Cerebellar cortex (tissue), 1 donor: ENCODE measurements at regions not wholly inside any gene's neighbourhood (a gene's known extent, or its start where the extent isn't known, plus 50 kb on each side); places are given as distances from the start of the nearest gene placed in this dataset.

Experiments
- DNase-seq: peaks from one replicate; pipeline ENCODE4 v3.0.0-alpha.2; 2015; ENCODE audit warnings: low spot score

DNA sequence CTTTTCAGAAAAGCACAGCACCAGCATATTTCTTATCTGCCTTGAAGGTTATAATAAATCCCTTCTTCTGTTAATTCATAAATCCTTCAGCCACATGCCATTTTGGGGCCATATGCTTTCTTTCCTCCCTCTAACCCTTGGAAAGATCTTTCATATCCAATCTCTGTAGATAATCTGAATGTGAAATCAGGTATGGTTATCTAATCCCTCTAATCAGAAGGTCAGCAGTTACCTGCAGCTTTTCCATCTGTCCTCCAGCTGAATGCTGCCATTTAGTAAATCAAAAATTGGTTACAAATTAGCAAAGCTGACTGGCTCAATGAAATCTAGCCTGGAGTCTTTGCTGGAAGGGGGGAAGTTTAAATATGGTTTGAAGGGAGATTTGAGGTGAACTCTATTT is 230.5 kb downstream of the PIK3C3 start:
- peak; percentile 94 for DNase-seq

DNA sequence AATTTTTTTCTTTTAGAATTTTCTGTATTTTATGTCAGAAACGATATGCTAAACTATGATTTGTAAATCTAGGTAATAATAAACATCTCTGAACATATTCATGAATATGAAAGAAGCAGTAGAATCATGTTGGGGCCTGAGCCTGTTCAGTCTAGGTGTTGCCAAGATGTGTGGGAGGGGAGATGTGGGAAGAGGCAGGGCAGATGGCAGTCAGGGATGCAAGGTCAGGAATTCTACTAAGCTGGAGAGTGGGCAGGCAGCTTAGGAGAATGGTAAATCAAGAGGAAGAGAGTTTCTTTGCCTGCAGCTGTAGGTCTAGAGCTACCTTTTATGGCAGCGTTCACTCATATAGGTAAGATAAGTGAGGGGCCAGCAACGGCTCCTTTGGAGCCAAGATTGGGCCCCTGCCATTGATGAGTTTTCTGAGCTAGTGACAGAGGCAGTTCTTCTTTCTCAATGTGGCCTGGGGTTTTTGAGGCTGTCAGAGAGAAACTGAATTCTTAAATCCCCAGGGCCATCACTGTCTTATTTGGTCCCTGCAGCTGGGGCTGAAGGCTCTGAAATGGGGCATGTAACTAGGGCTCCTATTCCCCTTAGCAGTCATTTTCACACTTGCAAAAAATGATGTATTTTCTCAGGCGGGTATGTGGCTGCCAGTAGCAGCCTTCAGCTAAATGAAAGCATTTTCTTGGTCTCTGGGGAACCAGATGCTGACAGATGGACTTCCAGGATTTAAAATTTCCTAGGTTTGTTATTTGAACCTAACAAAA is 232.8 kb downstream of the PIK3C3 start:
- DNase-seq = peak; percentile 89

DNA sequence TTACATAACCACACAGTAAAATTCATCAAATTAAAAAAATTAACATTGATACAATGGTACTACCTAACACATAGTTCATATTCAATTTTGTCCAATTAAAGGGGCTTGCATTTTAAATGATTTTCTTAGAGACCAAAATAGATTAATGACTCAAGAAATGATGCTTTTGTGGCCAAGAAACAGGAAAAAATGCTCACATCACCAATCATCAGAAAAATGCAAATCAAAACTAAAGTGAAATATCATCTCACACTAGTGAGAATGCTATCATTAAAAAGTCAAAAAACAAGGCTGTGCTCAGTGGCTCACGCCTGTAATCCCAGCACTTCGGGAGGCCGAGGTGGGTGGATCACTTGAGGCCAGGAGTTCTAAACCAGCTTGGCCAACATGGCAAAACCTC is 235.6 kb downstream of the PIK3C3 start:
- no peak for DNase-seq

DNA sequence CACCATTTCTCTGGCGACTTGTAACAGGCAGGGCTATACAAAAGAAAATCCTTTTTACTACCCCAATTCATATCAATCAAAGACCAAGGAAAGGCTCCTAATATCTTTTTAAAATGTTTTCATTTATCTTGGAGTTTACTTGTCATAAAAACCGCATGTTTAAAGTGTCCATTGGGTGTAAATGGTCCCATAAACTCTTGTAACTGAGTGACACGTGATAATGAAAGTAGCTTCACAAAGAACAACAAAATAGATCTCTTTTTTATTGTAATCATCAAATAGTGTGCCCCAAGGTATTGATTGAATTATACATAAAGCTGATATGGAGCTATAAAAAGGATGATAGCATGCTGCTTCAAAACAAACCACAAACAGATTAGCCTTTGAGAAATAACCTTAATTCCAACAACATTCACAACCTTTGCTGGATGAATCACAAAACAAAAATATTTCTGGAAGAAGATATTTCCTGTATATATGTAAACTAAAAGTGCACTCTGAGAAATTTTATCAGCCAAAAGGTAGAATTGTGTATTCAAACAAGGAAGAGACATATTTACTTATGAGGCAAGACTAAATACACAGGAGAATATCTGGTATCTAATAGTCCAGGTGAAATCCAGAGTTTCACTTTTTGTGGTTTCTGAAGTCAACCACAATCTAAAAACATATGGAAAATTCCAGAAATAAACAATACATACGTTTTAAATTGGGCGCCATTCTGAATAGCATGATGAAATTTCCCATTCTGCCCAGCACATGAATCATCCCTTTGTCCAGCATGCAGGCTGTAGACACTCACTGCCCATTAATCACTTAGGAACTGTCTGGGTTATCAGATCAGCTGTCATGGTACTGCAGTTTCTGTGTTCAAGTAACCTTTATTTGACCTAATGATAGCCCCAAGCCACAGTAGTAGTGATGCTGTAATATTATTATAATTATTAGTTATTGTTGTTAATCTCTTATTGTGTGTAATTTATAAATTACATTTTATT is 237.5 kb downstream of the PIK3C3 start:
- DNase-seq = no peak

DNA sequence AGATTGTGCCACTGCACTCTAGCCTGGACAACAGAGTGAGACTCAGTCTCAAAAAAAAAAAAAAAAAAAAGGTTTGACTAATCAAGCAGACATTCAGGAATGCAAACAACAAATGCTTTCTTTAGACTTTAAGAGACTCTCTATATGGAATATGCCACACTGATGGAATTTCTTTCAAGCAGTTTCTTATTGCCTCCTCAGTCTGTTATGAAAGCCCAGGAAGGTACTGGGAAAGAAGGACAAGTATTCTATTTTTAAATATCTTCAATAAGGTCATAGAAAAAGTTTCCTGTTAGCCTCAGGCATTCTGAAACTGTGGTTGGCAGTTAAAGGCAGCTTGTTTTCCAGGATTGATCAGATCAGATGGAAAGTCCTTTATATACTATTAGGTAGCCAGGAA is 241.6 kb downstream of the PIK3C3 start:
- no peak for DNase-seq

DNA sequence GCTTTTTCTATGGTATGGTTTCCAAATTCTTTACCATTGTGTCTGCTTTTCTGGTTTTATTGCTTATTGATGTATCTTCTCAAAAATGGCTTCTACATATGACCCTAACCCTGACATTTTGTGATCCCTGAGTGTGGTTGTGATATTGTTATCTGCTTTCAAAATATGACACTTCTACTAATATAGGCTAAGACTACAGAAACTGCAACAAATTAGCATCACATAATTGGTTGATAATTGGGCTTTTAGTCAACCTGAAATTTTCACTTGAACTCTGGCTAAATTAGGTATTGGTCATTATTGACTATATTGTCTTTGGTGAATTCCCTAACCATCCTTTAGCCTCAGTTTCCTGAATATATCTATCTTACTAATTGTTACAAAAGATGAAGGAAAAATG is 246.1 kb downstream of the PIK3C3 start:
- no peak for DNase-seq

DNA sequence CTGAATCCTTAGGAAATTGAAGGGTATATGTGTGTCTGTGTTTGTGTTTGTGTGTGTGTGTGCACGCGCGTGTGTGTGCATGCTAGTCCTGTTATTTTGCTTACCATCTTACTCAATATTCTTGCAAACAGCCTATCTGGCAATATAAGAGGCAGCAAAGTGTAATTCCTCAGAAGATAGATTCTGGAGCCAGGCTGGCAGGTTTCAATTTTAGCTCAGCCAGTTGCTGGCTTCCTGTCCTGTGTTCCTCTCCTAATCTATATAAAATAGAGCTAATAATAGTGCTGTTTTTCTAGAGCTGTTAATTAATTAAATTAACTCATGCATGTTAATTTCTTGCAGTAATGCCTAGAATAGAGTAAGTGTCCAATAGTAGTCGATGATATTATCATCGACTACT is 256.2 kb downstream of the PIK3C3 start:
- peak; percentile 53 for DNase-seq

DNA sequence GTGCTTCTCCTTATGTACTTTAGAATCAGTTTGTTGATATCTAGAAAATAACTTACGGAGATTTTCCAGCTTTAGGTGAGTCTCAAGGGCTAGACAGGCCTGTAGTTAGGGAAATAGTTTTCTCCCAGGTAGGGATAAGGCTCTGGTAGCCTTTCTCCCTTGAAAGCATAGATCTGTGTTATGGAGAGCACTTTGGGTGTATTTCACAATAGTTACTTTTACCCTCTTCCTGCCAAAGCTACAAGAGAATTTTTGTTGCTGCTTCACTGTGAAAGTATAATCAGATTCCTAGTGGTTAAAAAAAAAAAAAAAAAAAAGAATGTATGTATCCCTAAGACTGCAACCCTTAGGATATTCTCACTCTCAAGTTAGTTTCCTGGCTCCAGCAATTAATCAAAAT is 267.5 kb downstream of the PIK3C3 start:
- DNase-seq = no peak

DNA sequence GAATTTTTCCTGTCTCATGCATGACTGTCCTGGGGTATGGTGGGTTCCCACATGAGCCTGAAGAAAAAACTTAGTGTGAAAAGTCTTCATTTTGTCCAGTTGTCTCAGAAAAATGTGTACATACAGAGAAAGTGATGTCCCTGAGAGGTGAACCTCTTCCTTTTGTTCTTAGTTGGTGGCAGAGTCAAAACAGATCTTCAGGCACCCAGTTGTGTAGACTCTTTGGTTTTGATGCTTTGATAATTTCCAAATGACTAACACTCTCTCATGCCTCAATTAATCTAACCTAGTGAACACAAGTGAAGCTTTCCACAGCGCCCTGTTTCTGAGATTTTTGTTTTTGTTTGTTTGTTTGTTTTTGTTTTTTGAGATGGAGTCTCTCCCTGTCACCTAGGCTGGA is 273.5 kb downstream of the PIK3C3 start:
- no peak for DNase-seq

DNA sequence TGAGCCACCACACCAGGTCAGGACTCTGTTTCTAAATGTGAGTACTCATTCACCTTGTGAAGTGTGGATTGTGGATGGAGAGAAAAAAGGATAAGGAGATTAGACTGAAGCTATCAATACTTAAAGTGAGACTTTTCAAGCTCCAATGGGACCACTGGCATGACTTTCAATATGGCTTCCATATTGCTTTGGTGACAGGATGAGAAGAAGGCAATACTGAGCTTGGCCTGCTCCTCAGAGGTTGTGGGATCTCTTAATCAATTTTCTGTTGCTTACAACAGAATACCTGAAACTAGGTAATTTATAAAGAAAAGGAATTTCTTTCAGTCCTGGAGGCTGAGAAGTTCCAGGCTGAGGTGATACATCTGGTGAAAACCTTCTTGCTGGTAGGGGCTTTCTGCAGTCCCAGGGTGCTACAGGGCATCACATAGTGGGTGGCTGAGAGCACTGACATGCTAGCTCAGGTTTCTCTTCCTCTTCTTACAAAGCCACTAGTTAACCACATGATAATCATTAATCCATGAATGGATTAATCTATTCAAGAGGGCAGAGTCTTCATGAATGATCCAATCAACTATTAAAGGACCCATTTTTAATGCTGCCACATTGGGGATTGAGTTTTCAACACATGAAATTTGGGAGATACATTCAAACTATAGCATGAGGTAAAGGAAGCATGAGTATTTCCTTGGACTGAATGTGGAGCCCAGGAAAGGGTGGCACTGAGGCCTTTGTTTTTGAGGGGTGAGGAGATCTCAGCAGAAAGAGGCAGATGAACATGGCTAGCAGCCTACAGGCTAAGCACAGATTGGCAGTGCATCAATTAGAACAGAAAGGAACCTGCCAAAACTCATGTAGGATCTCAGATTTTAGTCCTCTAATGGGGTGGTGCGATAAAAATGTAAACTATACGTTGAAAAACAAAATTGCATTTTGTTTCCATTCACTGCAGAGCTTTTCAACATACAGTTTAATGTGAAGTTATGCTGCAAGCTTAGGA is 274.5 kb downstream of the PIK3C3 start:
- DNase-seq = peak; percentile 53

DNA sequence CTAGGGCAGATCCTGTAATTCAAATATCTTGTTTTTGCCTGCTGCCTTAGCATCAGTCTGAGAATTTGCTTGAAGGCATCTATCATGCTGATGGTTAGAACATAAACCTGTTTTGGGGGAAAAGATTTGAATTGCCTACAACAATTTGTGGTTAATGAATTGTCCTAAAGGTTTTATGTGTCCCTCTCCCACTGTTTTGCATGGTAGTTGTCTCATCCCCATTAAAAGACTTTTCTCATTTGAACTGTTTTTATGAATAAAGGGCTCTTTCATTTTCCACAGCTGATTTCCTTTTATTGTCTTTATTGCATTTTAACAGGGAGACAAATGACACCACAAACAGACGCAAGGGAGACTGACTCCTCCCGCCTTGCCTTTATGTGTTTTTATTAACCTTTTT is 275.6 kb downstream of the PIK3C3 start:
- DNase-seq = no peak

DNA sequence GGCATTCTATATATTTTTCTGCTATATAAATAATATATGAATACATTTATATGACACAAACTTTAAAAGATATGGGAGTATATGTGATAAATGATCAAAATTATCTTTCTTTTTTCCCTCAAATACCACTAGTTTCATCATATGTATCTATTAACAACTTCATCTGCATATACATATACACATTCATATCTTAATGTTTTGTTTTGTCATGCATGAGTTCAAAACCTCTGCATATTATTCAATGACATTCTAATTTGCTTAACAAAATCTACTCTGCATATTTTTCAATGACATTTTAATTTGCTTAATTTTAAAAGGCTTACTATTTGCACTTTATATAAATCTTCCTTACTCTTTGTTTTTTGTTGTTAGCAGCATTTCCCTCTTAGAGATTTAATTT is 276.2 kb downstream of the PIK3C3 start:
- DNase-seq = no peak

DNA sequence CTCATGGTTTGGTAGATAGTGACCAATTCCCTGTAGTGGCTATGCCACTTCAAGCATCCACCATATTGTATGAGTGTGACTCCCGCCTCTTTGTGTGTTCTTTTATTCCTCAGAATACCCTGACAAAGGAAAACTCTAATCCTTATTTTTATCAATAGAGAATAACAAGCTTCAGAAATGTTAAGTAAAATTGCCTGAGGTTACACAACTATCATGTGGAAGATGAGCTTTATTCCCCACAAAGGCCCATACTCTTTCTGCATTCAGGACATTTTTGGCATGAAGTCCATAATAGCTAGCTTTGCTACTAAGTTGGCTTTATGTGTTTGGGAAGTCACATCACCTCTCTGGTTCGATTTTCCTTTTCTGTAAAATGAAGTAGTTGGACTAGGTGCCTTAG is 276.8 kb downstream of the PIK3C3 start:
- DNase-seq = no peak

DNA sequence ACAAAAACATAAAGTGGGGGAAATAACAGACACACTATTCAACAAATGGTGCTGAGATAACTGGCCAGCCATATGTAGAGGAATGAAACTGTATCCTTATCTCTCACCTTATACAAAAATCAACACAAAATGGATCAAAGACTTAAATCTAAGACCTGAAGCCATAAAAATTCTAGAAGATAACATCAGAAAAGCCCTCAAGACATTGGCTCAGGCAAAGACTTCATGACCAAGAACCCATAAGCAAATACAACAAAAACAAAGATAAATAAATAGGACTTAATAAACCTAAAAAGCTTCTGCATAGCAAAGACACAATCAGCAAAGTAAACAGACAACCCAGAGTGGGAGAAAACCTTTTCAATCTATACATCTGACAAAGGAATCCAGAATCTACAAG is 278.9 kb downstream of the PIK3C3 start:
- no peak for DNase-seq

DNA sequence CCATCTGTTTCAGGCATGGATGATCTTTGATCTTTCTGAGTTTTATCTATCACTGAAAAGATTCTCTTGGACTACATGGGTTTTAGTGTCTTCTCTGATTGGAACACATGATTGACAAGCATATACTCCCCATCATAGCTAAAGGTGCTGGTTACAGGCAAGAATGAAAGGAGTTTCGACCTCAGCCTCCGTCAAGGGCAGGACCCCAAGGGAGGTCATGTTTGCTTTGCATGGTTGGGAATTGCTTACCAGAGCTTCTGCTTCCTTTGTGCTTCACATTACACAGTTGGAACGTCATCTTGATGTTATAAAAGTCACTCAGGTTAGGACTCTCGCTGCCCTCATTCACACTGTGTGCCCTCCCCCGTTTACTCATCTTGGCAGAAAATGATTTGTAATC is 287.7 kb downstream of the PIK3C3 start:
- no peak for DNase-seq

DNA sequence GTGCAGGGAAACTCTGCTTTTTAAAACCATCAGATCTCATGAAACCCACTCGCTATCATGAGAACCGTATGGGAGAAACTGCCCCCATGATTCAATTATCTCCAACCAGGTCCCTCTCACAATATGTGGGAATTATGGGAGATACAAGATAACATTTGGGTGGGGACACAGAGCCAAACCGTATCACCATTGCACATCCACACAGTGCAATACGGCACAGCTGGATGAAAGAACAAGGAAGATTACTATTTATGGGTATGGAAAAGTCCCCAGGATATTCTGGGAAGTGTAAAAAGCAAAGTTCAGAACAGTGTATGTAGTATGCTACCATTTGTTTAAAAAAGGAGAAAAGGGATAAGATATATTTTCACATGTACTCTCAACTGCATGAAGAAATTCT is 290.1 kb downstream of the PIK3C3 start:
- no peak for DNase-seq

DNA sequence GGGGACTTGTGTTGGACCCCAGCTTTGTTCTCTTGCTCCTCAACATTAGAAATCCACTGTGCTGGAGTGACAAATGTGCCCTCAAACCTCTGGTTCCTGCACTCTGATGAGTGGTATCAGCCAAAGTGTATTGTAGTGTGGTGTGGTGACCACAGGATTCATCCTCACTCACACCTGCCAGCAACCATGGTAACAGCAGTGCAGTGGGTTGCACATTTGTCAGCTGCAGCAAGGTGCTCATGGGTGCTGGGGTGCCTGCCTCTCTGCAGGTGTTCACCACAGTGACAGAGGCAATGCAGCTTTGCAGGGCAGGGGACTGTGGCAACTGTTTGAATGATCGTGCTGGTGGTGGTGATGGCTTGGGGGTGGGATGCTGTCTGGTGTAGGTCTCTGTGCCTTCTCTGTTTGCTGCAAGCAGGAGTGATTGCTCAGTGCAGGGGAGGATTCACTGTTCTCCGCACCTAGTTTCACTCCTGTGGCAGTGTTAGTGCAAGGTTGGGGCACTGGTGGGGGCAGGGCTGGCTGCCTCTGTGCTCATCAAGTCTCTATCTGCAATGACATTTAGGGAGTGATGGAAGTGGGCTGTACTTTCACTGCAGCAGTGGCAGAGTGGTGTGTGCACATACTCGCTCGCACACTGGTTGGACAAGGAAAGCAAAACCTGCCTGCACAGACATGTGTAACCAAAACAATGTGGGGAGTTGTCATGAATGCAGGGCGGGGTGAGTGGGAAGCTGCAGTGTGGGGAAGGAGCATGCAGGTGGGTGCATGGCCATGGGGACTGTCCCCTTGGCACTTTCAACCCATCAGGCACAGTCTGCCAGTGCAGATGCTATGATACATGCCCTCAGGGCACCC is 301.1 kb downstream of the PIK3C3 start:
- no peak for DNase-seq

DNA sequence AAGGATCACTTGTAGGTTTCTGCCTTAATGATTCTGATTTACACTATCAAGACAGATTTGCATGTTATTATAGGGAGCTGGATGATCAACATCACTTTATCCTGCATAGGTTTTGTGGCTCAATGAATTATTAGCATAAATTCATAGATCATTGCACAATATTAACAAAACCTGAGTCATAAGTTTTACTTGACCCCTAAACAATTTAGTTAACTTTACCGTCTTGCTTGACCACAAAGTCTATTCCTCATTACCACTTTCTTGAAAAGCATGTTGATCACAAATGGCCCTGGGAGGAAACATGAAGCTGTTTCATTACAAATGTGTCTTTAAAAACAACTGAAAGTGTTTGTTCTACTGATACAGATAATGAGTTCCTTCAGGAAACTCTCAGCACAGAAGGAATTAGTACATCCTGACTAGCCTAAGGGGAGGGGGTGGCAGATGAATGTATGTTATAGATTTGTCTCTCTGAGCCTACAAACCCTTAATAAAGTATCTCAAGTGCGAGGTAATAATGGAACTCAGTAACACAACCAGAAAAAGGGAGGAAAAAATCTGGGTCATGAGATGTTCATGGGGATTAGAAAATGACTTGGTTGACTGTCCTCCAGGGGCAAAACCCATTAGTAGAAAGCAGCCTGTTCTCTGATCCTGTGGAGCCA is 303.4 kb downstream of the PIK3C3 start:
- no peak for DNase-seq

DNA sequence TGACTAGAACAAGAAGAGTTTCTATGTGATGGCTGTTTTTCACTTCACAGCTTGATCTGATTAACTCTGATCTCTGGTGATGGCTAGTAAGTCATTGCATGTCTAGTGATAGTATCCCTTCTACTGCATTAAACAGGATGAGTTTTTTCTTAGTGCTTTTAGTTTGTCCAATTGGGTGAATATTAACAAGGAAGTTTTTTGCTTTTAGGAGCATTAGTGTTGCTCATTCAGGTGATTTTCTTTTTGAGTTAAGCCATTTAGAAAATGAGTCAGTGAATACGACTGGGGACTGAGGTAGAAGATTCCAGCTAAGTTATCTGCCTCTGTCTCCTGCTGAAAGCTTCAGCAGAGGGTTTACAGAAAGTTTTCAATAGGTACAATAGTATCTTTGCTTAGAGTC is 306.7 kb downstream of the PIK3C3 start:
- DNase-seq = no peak

DNA sequence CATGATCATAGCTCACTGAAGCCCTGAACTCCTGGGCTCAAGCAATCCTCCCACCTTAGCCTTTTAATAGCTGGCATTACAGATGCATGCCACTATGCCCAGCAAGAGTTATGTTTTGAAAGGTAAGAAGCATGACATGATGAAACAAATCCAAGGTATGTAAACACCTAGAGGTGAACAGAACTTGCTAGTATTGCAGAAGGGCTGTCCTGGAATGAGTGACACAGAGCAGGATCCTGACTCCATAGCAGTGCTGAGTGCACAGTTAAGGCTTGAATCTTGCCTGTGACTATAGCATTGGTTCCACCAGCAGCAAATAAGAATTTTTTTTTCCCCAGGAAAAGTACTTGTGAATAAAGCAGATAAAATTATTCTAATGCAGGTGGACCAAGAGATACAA is 309.5 kb downstream of the PIK3C3 start:
- no peak for DNase-seq
